K562 (cell line): ENCODE measurements at regions not wholly inside any gene's neighbourhood (a gene's known extent, or its start where the extent isn't known, plus 50 kb on each side); places are given as distances from the start of the nearest gene placed in this dataset.

ENCODE experiments used
- ATAC-seq: fragments of 200-7000 bp; cut with Tn5 transposase; 3 replicates; pipeline ENCODE4 v1.9.1; 2020; ENCODE audit warnings: moderate library complexity
- BruUV-seq: library from RNA; stranded (reverse); fragments of 400-500 nt; replicated peaks from 2 replicates; lab custom pipeline; 2021; lab: Mats Ljungman, UMichigan
- CTCF ChIA-PET: fragments of 300-600 bp; formaldehyde crosslinking; extraction: SDS; loops from one replicate; lab custom pipeline; 2021; ENCODE audit warnings: low intra/inter-chr PET ratio; lab: Yijun Ruan, JAX
- POLR2A ChIA-PET: fragments of 300-600, 350-650 bp; sonication (Branson Sonifier 250); formaldehyde crosslinking; extraction: SDS; loops from one replicate; lab custom pipeline; 2021; ENCODE audit warnings: antibody characterized with exemption, inconsistent platforms; lab: Yijun Ruan, JAX
- DNase-seq, 4 experiments: peaks; one replicate each; pipeline versions ENCODE4 v3.0.0 to v3.0.0-alpha.2; 2011 to 2018; ENCODE audit warnings: low spot score in 3 of 4, mixed read lengths in 3 of 4; ENCODE audit errors: extremely low read depth in 1 of 4
- FAIRE-seq: peaks from 2 replicates; lab custom pipeline; 2011; peaks lifted over from hg19 to GRCh38; lab: Jason Lieb, UNC
- H2AFZ ChIP-seq: 2 replicates; pipeline ENCODE4 v1.6.0; 2011; ENCODE audit warnings: low read depth, low read length, control low read depth, inconsistent platforms
- H3K27ac ChIP-seq: fragments of 200-600 bp; 3 replicates; pipeline ENCODE4 v1.8.0; 2011; ENCODE audit warnings: low read depth, mild to moderate bottlenecking, control low read depth, inconsistent platforms, low read length, moderate library complexity, mixed read lengths; ENCODE audit errors: extremely low read depth
- H3K27me3 ChIP-seq, 2 experiments: fragments of 300-600 bp in 1 of 2; 2 replicates in 1 of 2; 3 replicates in 1 of 2; pipeline versions ENCODE4 v1.6.0 to v1.8.0; 2011; ENCODE audit warnings: inconsistent platforms in 2 of 2, low read length in 2 of 2, mild to moderate bottlenecking in 1 of 2, mixed read lengths in 1 of 2, moderate library complexity in 1 of 2; ENCODE audit not compliant: control insufficient read depth in 2 of 2, insufficient read depth in 2 of 2
- H3K36me3 ChIP-seq: fragments of 300-600 bp; 3 replicates; pipeline ENCODE4 v1.8.0; 2011; ENCODE audit warnings: mild to moderate bottlenecking, low read length, inconsistent platforms; ENCODE audit not compliant: control insufficient read depth, insufficient read depth
- H3K4me1 ChIP-seq, 2 experiments: fragments of 200-600 bp in 1 of 2; replicated peaks in 1 of 2; 2 replicates in 1 of 2; 3 replicates in 1 of 2; pipeline versions ENCODE4 v1.5.1 to v1.8.0; 2011; ENCODE audit warnings: inconsistent platforms in 2 of 2, low read length in 2 of 2, mild to moderate bottlenecking in 1 of 2, mixed read lengths in 1 of 2, moderate library complexity in 1 of 2; ENCODE audit not compliant: control insufficient read depth in 2 of 2, insufficient read depth in 2 of 2
- H3K4me2 ChIP-seq: 2 replicates; pipeline ENCODE4 v1.6.1; 2011; ENCODE audit warnings: low read length, control low read depth, inconsistent platforms, mixed read lengths; ENCODE audit not compliant: insufficient read depth
- H3K4me3 ChIP-seq: fragments of 200-600 bp; sonication (generic), shearing (Covaris generic); 2 replicates; pipeline ENCODE4 v1.5.1; 2016; ENCODE audit warnings: control low read depth, inconsistent platforms
- H3K79me2 ChIP-seq: fragments of 200-600 bp; 3 replicates; pipeline ENCODE4 v1.8.0; 2011; ENCODE audit warnings: low read length, inconsistent platforms; ENCODE audit not compliant: control insufficient read depth, insufficient read depth
- H3K9ac ChIP-seq, 2 experiments: 2 replicates each; pipeline versions ENCODE4 v1.6.0 to v1.6.1; 2011; ENCODE audit warnings: low read depth in 2 of 2, low read length in 2 of 2, control low read depth in 1 of 2, inconsistent platforms in 1 of 2, mild to moderate bottlenecking in 1 of 2, mixed read lengths in 1 of 2; ENCODE audit not compliant: insufficient read depth in 1 of 2
- H3K9me1 ChIP-seq: one replicate; pipeline ENCODE4 v1.6.0; 2011; ENCODE audit warnings: inconsistent platforms, mild to moderate bottlenecking, low read length, moderate library complexity; ENCODE audit not compliant: control insufficient read depth, insufficient read depth
- H3K9me3 ChIP-seq: replicated peaks from 2 replicates; pipeline ENCODE4 v1.5.1; 2011; ENCODE audit warnings: low read depth, low read length, inconsistent platforms; ENCODE audit not compliant: control insufficient read depth, insufficient read depth
- H4K20me1 ChIP-seq: replicated peaks from 2 replicates; pipeline ENCODE4 v1.6.1; 2011; ENCODE audit warnings: low read length, inconsistent platforms, mixed read lengths; ENCODE audit not compliant: control insufficient read depth, insufficient read depth
- ATF4 ChIP-seq: fragments of 450-650 bp; formaldehyde crosslinking; IDR thresholded peaks from 2 replicates; pipeline ENCODE4 v1.4.0; 2022; ENCODE audit warnings: mild to moderate bottlenecking, moderate library complexity
- ELK1 ChIP-seq: sonication (generic); formaldehyde crosslinking; IDR thresholded peaks from 2 replicates; pipeline ENCODE4 v1.8.1; 2022; ENCODE audit warnings: missing genetic modification reagents
- HOXB6 ChIP-seq: fragments of 250-450 bp; sonication (Bioruptor Pico); IDR thresholded peaks from 2 replicates; pipeline ENCODE4 v1.5.1; 2022; ENCODE audit warnings: mild to moderate bottlenecking, borderline replicate concordance
- ID3 ChIP-seq, 2 experiments: fragments of 250-450 bp in 1 of 2; fragments of 450-650 bp in 1 of 2; sonication (Bioruptor Pico) in 1 of 2; IDR thresholded peaks; 2 replicates each; pipeline versions ENCODE4 v1.6.1 to v1.8.0; 2016 to 2021; ENCODE audit warnings: mild to moderate bottlenecking in 2 of 2, moderate library complexity in 2 of 2, missing compliant biosample characterization in 1 of 2, missing genetic modification characterization in 1 of 2
- PHF20 ChIP-seq: fragments of 450-650 bp; IDR thresholded peaks from 2 replicates; pipeline ENCODE4 v1.6.1; 2018; ENCODE audit not compliant: partially characterized antibody
- RBM14 ChIP-seq: fragments of 200-400 bp; formaldehyde crosslinking; IDR thresholded peaks from 2 replicates; pipeline ENCODE4 v1.6.1; 2018; ENCODE audit warnings: low read depth, mild to moderate bottlenecking, low read length, moderate library complexity, borderline replicate concordance; ENCODE audit not compliant: insufficient read depth
- STAT6 ChIP-seq: sonication (generic); formaldehyde crosslinking; IDR thresholded peaks from 2 replicates; pipeline ENCODE4 v1.8.1; 2023; ENCODE audit warnings: mild to moderate bottlenecking, missing genetic modification reagents
- TCF7L2 ChIP-seq: fragments of 150-350 bp; IDR thresholded peaks from 2 replicates; pipeline ENCODE4 v1.6.1; 2016; ENCODE audit warnings: low read depth, mild to moderate bottlenecking, low read length, moderate library complexity
- THRB ChIP-seq: fragments of 450-650 bp; formaldehyde crosslinking; conservative IDR thresholded peaks from 2 replicates; pipeline ENCODE4 v1.4.0; 2022; ENCODE audit warnings: mild to moderate bottlenecking, missing genetic modification characterization
- ZFPM2 ChIP-seq: fragments of 250-450 bp; sonication (Bioruptor Pico); IDR thresholded peaks from 2 replicates; pipeline ENCODE4 v1.5.1; 2022; ENCODE audit warnings: mild to moderate bottlenecking
- in situ Hi-C: fragments of 300-500 bp; cut with MboI; formaldehyde crosslinking; loops from 4 replicates; pipeline ENCODE4 v1.15.0; 2018; ENCODE audit warnings: inconsistent platforms, mixed read lengths
- intact Hi-C: fragments of 100-400 bp; cut with micrococcal nuclease; formaldehyde crosslinking; loops from 2 replicates; pipeline ENCODE4 v1.14.2; 2022

DNA sequence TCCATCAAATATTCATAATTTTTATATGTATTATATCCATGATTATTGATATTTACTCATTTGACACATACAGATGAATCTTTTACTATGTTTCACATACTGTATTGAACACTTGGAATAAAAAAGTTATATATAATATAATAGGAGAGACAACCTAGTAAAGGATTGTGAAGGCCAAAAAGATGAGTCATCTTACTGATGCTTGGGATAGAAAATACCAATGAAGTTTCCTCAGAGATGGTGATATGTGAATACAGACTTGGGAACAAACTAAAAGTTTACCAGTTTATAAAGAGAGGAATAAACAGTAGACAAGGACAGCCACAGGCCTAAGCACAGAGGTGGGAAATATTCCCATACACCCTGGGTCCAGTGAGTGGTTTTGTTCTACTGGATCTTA is 743.9 kb upstream of the FLRT2 start:
- POLR2A ChIA-PET: no interaction called here
- no peak overlapping the region for H3K9ac ChIP-seq
- H3K27ac ChIP-seq: no peak overlapping the region
- H3K36me3 ChIP-seq: no peaks in the 10 kb centered on the region
- no peaks in the 10 kb centered on the region for H3K4me1 ChIP-seq
- no peaks in the 10 kb centered on the region for H4K20me1 ChIP-seq
- intact Hi-C loops (no loop called here), in situ Hi-C loops (no loop called here)
- no peak overlapping the region for H3K4me2 ChIP-seq
- TF ChIP-seq STAT6 (CRISPR knock-in tag) (no peak), RBM14 (no peak), ID3 (CRISPR knock-in tag; IDR thresholded peaks at IDR 0.05) (no peak), ID3 (tag; IDR thresholded peaks at IDR 0.05) (no peak), PHF20 (no peak), TCF7L2 (no peak), THRB (CRISPR knock-in tag) (no peak), ELK1 (CRISPR knock-in tag) (no peak), HOXB6 (CRISPR knock-in tag) (no peak), ZFPM2 (CRISPR knock-in tag) (no peak), ATF4 (CRISPR knock-in tag) (no peak)
- DNase-seq (no peak), ATAC-seq (no peak), FAIRE-seq (no peak)
- no peaks in the 10 kb centered on the region for H3K9me1 ChIP-seq
- no peaks in the 10 kb centered on the region for H3K27me3 ChIP-seq
- H3K79me2 ChIP-seq: no peaks in the 10 kb centered on the region
- H3K4me3 ChIP-seq: no peak overlapping the region
- no peak overlapping the region for H2AFZ ChIP-seq
- 0 out of 2 replicates have a peak, but pooled peaks cover 2% of the 10 kb centered on the region for H3K9me3 ChIP-seq
- CTCF ChIA-PET: no interaction called here
- no TSS peak for BruUV-seq
